AG04450 (cell line): ENCODE measurements at regions not wholly inside any gene's neighbourhood (a gene's known extent, or its start where the extent isn't known, plus 50 kb on each side); places are given as distances from the start of the nearest gene placed in this dataset.

Source experiments
- CTCF ChIA-PET: fragments of 300-600, 350-600 bp; formaldehyde crosslinking; extraction: SDS; loops from one replicate; lab custom pipeline; 2022; ENCODE audit warnings: antibody characterized with exemption, inconsistent platforms; lab: Charles Lee
- POLR2A ChIA-PET: fragments of 350-600 bp; formaldehyde crosslinking; extraction: SDS; loops from one replicate; lab custom pipeline; 2021; ENCODE audit warnings: antibody characterized with exemption, inconsistent platforms; lab: Yijun Ruan, JAX
- DNase-seq: peaks from one replicate; pipeline ENCODE4 v3.0.0-alpha.2; 2011; ENCODE audit warnings: low read depth, low spot score
- H3K27ac ChIP-seq: one replicate; pipeline ENCODE4 v1.5.1; 2012; ENCODE audit warnings: low read depth, low read length, control low read depth
- H3K27me3 ChIP-seq: one replicate; pipeline ENCODE4 v1.6.0; 2012; ENCODE audit warnings: low read length; ENCODE audit not compliant: control insufficient read depth, insufficient read depth
- H3K4me3 ChIP-seq: 2 replicates; pipeline ENCODE4 v1.5.1; 2011; ENCODE audit warnings: mild to moderate bottlenecking, low read depth, low read length, control low read depth
- H3K9me3 ChIP-seq: 2 replicates; pipeline ENCODE4 v1.5.1; 2012; ENCODE audit warnings: low read length; ENCODE audit not compliant: control insufficient read depth, insufficient read depth
- CTCF ChIP-seq: IDR thresholded peaks from 2 replicates; pipeline ENCODE4 v1.5.1; 2011; ENCODE audit warnings: low read depth, low read length, control low read depth, inconsistent platforms

GRCh38 chr2:155332016-155332415, 633.5 kb downstream of the KCNJ3 start:
- Histone ChIP-seq H3K4me3 (no peak overlapping the region), H3K27me3 (no peaks in the 10 kb centered on the region)
- POLR2A ChIA-PET = no interaction called here

DNA sequence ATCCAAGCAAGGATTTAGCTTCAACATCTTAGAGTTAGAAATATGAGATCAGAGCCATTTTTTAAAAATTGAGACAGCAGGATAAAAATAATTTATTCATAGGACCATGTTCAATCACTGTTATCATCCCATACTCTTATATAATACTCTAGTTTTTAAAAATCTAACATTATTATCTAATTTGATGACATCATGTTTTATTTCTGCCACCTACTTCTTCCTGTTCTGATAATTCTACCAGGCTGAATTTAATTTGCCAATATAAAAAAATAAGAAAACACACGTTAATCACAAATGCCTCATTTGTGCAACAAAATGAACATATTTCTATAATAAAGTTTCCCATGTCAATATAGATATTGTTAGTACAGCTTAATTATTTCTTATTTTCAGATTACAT, 621.7 kb downstream of the KCNJ3 start:
- no peak for TF ChIP-seq CTCF
- H3K9me3 ChIP-seq = no peaks in the 10 kb centered on the region
- ChIA-PET CTCF (no interaction called here), POLR2A (no interaction called here)
- no peak for DNase-seq
- no peak overlapping the region for H3K4me3 ChIP-seq
- no peak overlapping the region for H3K27ac ChIP-seq
- H3K27me3 ChIP-seq = no peaks in the 10 kb centered on the region

More at GRCh38 chr2:155332016-155332415, 633.5 kb downstream of the KCNJ3 start:
- DNase-seq = no peak
- H3K27ac ChIP-seq = no peak overlapping the region
- no peak for TF ChIP-seq CTCF
- H3K9me3 ChIP-seq = peaks cover 3% of the 10 kb centered on the region
- CTCF ChIA-PET = no interaction called here

DNA sequence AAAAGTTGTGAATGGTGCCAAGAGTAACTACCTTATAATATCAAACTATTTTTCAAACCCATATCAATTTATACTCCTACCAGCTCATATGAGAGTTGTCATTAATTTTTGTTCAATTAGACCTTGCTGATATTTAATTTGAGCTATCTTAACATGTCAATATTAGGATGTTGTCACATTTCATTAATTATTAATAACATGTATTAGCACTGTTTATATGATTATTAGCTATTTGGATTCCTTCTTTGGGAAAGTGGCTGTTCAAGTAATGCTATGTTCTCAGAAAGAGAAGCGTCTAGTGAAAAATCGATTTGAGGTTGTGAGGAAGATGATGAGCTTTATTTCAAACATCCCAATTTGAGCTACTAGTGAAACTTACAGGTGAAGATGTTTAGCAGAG, 620.2 kb downstream of the KCNJ3 start:
- no peak for DNase-seq
- ChIA-PET CTCF (no interaction called here), POLR2A (no interaction called here)
- TF ChIP-seq CTCF = no peak
- no peaks in the 10 kb centered on the region for H3K9me3 ChIP-seq
- H3K27me3 ChIP-seq = no peaks in the 10 kb centered on the region
- no peak overlapping the region for H3K27ac ChIP-seq
- no peak overlapping the region for H3K4me3 ChIP-seq

GRCh38 chr2:155315768-155316167, 617.3 kb downstream of the KCNJ3 start:
- DNase-seq = no peak
- ChIA-PET CTCF (no interaction called here), POLR2A (no interaction called here)
- H3K4me3 ChIP-seq = no peak overlapping the region
- H3K27ac ChIP-seq = no peak overlapping the region
- H3K27me3 ChIP-seq = no peaks in the 10 kb centered on the region
- H3K9me3 ChIP-seq = no peaks in the 10 kb centered on the region
- no peak for TF ChIP-seq CTCF

- no peak overlapping the region for H3K4me3 ChIP-seq
- no peak for TF ChIP-seq CTCF
- H3K27ac ChIP-seq = no peak overlapping the region
- no peak for DNase-seq
- ChIA-PET POLR2A (no interaction called here), CTCF (no interaction called here)
- no peaks in the 10 kb centered on the region for H3K27me3 ChIP-seq
- H3K9me3 ChIP-seq = no peaks in the 10 kb centered on the region
Observed at GRCh38 chr2:155310589-155310988, 612.1 kb downstream of the KCNJ3 start.
